Type B pancreatic cell (in vitro differentiated cells): ENCODE measurements at regions not wholly inside any gene's neighbourhood (a gene's known extent, or its start where the extent isn't known, plus 50 kb on each side); places are given as distances from the start of the nearest gene placed in this dataset.

Source experiments
- DNase-seq: peaks from one replicate; pipeline ENCODE4 v3.0.0; 2021; ENCODE audit warnings: mixed read lengths; ENCODE audit not compliant: unreplicated experiment; ENCODE audit errors: extremely low spot score
- H3K27ac Mint-ChIP-seq: 2 replicates; pipeline ENCODE4 v1.8.0; 2021; ENCODE audit warnings: mild to moderate bottlenecking, mixed read lengths
- H3K27me3 Mint-ChIP-seq: 2 replicates; pipeline ENCODE4 v1.8.0; 2021; ENCODE audit warnings: mixed read lengths
- H3K36me3 Mint-ChIP-seq: 2 replicates; pipeline ENCODE4 v1.8.0; 2021; ENCODE audit warnings: mixed read lengths
- H3K4me1 Mint-ChIP-seq: one replicate; pipeline ENCODE4 v1.8.0; 2021; ENCODE audit warnings: mixed read lengths; ENCODE audit not compliant: unreplicated experiment
- H3K4me3 Mint-ChIP-seq: 2 replicates; pipeline ENCODE4 v1.8.0; 2021; ENCODE audit warnings: mild to moderate bottlenecking, mixed read lengths
- H3K9me3 Mint-ChIP-seq: 2 replicates; pipeline ENCODE4 v1.8.0; 2021; ENCODE audit warnings: mixed read lengths
- CTCF ChIP-seq: fragments of 200-600 bp; sonication (generic); conservative IDR thresholded peaks from 2 replicates; pipeline ENCODE4 v1.5.0; 2021; ENCODE audit warnings: antibody characterized with exemption, mild to moderate bottlenecking

GRCh38 chr9:89779405-89780203, 174.8 kb downstream of the GADD45G start:
- Mint-ChIP-seq H3K27me3 (peaks cover 26% of the 10 kb centered on the region), H3K27ac (no peak overlapping the region), H3K4me1 (peaks cover 21% of the 10 kb centered on the region), H3K4me3 (no peak overlapping the region), H3K9me3 (no peaks in the 10 kb centered on the region), H3K36me3 (no peaks in the 10 kb centered on the region)
- no peak for DNase-seq
- TF ChIP-seq CTCF: no peak

- peaks cover 21% of the 10 kb centered on the region for H3K4me1 Mint-ChIP-seq
- H3K9me3 Mint-ChIP-seq: no peaks in the 10 kb centered on the region
- TF ChIP-seq CTCF: no peak
- H3K4me3 Mint-ChIP-seq: no peak overlapping the region
- no peak overlapping the region for H3K27ac Mint-ChIP-seq
- DNase-seq: no peak
- H3K27me3 Mint-ChIP-seq: peaks cover 26% of the 10 kb centered on the region
- H3K36me3 Mint-ChIP-seq: no peaks in the 10 kb centered on the region
Observed at GRCh38 chr9:89780959-89781358, 176.1 kb downstream of the GADD45G start.

- no peak for DNase-seq
- H3K36me3 Mint-ChIP-seq: no peaks in the 10 kb centered on the region
- H3K27me3 Mint-ChIP-seq: peaks cover 26% of the 10 kb centered on the region
- peaks cover 28% of the 10 kb centered on the region for H3K4me1 Mint-ChIP-seq
- no peak overlapping the region for H3K27ac Mint-ChIP-seq
- no peak overlapping the region for H3K4me3 Mint-ChIP-seq
- H3K9me3 Mint-ChIP-seq: peaks cover 2% of the 10 kb centered on the region
- TF ChIP-seq CTCF: no peak
Observed at GRCh38 chr9:89781838-89782540, 177.2 kb downstream of the GADD45G start.

GRCh38 chr9:89786655-89787054, 181.8 kb downstream of the GADD45G start:
- DNase-seq: no peak
- Mint-ChIP-seq H3K4me1 (peaks cover 12% of the 10 kb centered on the region), H3K9me3 (peaks cover 5% of the 10 kb centered on the region), H3K4me3 (no peak overlapping the region), H3K27ac (no peak overlapping the region), H3K36me3 (no peaks in the 10 kb centered on the region), H3K27me3 (peaks cover 3% of the 10 kb centered on the region)
- no peak for TF ChIP-seq CTCF

- H3K27ac Mint-ChIP-seq: no peak overlapping the region
- H3K27me3 Mint-ChIP-seq: no peaks in the 10 kb centered on the region
- TF ChIP-seq CTCF: no peak
- peaks cover 5% of the 10 kb centered on the region for H3K9me3 Mint-ChIP-seq
- H3K4me1 Mint-ChIP-seq: peaks cover 12% of the 10 kb centered on the region
- H3K4me3 Mint-ChIP-seq: no peak overlapping the region
- no peaks in the 10 kb centered on the region for H3K36me3 Mint-ChIP-seq
- no peak for DNase-seq
Observed at GRCh38 chr9:89787595-89787994, 182.8 kb downstream of the GADD45G start.
